ENCODE measurements at regions not wholly inside any gene's neighbourhood (a gene's known extent, or its start where the extent isn't known, plus 50 kb on each side); places are given as distances from the start of the nearest gene placed in this dataset.

DNA sequence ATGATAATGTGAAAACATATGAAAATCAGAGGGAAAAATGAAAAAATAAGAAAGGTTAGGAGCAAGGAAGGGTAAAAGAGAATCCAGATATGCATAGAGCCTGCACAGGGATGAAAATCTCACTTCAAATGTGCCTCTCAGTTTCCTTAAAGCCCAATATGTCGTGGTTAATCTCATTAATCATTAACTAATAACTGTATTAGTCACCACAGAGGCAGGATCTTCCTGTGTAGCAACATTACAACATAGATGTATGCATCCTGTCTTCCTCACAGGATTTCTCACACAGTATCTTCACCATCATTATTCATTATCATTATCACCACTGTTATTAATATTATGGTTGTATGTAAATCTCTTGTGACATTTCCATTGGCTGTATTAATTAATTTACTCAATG, 361.2 kb upstream of the SOX11 start:
- H3K4me3 ChIP-seq (replicated peaks in 1 of 3), result no peak overlapping the region
- intact Hi-C loops (cut with DNase I), result no loop called here
- H3K27ac ChIP-seq, result no peak overlapping the region
- H3K36me3 ChIP-seq, result no peaks in the 10 kb centered on the region
- WGBS, 2 donors, result 59 to 75% methylated on average over 1 of the region's 1 CpG
- H3K4me1 ChIP-seq, result no peaks in the 10 kb centered on the region
- no peaks in the 10 kb centered on the region for H3K9me3 ChIP-seq
- no peak for TF ChIP-seq POLR2A (IDR thresholded peaks at IDR 0.05)
- TF ChIP-seq, protein P1, sequence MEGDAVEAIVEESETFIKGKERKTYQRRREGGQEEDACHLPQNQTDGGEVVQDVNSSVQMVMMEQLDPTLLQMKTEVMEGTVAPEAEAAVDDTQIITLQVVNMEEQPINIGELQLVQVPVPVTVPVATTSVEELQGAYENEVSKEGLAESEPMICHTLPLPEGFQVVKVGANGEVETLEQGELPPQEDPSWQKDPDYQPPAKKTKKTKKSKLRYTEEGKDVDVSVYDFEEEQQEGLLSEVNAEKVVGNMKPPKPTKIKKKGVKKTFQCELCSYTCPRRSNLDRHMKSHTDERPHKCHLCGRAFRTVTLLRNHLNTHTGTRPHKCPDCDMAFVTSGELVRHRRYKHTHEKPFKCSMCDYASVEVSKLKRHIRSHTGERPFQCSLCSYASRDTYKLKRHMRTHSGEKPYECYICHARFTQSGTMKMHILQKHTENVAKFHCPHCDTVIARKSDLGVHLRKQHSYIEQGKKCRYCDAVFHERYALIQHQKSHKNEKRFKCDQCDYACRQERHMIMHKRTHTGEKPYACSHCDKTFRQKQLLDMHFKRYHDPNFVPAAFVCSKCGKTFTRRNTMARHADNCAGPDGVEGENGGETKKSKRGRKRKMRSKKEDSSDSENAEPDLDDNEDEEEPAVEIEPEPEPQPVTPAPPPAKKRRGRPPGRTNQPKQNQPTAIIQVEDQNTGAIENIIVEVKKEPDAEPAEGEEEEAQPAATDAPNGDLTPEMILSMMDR (IDR thresholded peaks at IDR 0.05), result no peak
- H3K27me3 ChIP-seq, result no peaks in the 10 kb centered on the region
- no peak for DNase-seq

DNA sequence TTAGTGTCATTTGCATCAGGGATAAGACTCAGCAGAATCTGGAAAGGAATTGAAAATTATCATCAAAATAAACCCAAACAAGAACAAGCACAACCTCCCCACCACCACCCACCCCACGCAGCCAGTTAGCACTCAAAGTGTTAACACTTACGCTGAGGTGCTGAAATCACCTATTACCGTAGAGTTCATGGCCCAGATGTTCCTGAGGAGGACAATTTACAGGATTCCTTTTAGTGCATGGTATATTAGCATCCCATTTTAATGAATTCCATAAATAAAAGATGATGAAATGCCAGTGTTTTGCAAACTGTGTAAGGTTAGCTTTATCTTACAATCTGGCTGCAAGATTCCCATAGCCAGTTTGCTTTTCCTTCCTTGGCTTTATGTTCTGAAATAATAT, 359.3 kb upstream of the SOX11 start:
- H3K36me3 ChIP-seq, result no peaks in the 10 kb centered on the region
- H3K4me1 ChIP-seq, result no peaks in the 10 kb centered on the region
- no peak overlapping the region for H3K27ac ChIP-seq
- TF ChIP-seq, protein P1 (IDR thresholded peaks at IDR 0.05), result no peak
- no peak for TF ChIP-seq POLR2A (IDR thresholded peaks at IDR 0.05)
- DNase-seq, result no peak
- H3K4me3 ChIP-seq (replicated peaks in 1 of 3), result no peak overlapping the region
- no peaks in the 10 kb centered on the region for H3K9me3 ChIP-seq
- 85 to 89% methylated on average over 3 of the region's 3 CpGs for WGBS, 2 donors
- intact Hi-C loops (cut with DNase I), result no loop called here
- H3K27me3 ChIP-seq, result no peaks in the 10 kb centered on the region

DNA sequence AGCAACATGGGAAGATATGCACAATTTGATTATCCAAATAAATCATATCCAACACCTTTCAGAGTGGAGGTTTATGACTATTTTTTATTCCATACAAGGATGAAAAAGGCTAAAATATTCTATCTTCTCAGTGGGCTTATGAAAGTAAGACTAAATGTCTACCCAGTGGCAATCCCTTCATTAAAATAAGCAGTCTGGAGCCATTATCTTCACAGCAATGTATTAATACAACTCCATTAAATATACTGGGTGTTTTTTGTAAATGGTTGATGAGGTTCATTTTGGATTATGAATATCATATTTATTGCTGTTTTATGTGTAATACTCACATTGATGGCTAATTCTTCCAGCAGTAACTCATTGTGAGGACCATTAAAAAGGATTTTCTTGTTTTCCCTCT, 352.7 kb upstream of the SOX11 start:
- Histone ChIP-seq H3K4me1 (no peaks in the 10 kb centered on the region), H3K4me3 (replicated peaks in 1 of 3) (no peak overlapping the region), H3K27me3 (no peaks in the 10 kb centered on the region), H3K27ac (no peak overlapping the region), H3K36me3 (no peaks in the 10 kb centered on the region), H3K9me3 (no peaks in the 10 kb centered on the region)
- no peak for DNase-seq
- intact Hi-C loops (cut with DNase I), result no loop called here
- TF ChIP-seq, protein P1 (IDR thresholded peaks at IDR 0.05), result no peak
- no peak for TF ChIP-seq POLR2A (IDR thresholded peaks at IDR 0.05)

DNA sequence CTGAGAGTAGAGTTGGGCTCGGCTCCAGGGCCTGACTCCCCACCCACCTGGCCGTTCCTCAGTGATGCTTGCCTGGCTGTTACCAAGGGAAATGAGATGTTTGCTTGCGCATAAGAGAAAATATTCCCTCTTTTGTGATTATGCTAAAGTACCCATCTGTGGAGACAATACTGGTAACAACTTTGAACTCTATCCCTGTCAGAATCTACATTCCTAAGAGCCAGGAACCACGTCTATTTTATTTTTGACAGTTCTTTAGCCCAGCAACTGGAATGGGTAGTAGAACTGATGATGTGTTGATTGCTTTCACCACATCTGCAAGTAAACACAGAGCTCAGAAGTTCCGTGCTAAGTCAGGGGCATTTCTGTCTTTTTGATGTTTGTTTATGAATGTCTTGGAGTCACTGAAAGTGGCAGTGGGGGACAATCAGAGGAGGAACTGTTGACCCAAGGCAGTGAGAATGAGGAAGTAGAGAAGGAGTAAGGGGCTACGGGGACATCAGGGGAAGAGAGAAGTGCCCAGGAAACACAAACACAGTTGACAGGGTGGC, 348.3 kb upstream of the SOX11 start:
- no peaks in the 10 kb centered on the region for H3K9me3 ChIP-seq
- WGBS, 2 donors, result 75 to 81% methylated on average over 6 of the region's 6 CpGs
- TF ChIP-seq POLR2A (IDR thresholded peaks at IDR 0.05), result no peak
- TF ChIP-seq, protein P1 (IDR thresholded peaks at IDR 0.05), result no peak
- intact Hi-C loops (cut with DNase I), result no loop called here
- no peak overlapping the region for H3K4me3 ChIP-seq (replicated peaks in 1 of 3)
- H3K27me3 ChIP-seq, result no peaks in the 10 kb centered on the region
- no peak overlapping the region for H3K27ac ChIP-seq
- H3K4me1 ChIP-seq, result no peaks in the 10 kb centered on the region
- no peak for DNase-seq
- no peaks in the 10 kb centered on the region for H3K36me3 ChIP-seq

DNA sequence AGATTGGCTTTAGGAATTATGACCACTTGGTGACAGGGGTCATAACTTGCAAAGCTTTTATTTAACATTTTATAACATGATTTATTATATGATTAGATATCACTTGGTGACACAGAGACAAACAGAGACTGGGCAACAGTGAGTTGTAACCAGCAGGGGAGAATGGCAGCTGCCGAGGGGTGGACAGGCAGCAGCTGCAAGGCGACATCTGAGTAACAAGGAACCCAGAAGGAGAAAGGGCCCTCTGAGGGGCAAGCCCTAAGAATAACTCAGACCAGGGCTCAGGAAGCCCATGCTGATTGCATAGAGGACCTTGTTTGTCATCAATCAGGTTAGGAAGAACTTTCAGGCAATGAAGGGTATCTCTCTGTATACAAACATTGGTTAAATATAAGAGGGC, 339.9 kb upstream of the SOX11 start:
- H3K27ac ChIP-seq, result no peak overlapping the region
- no peak overlapping the region for H3K4me3 ChIP-seq (replicated peaks in 1 of 3)
- H3K36me3 ChIP-seq, result no peaks in the 10 kb centered on the region
- H3K9me3 ChIP-seq, result no peaks in the 10 kb centered on the region
- DNase-seq, result no peak
- no peaks in the 10 kb centered on the region for H3K4me1 ChIP-seq
- TF ChIP-seq, protein P1 (IDR thresholded peaks at IDR 0.05), result no peak
- no peak for TF ChIP-seq POLR2A (IDR thresholded peaks at IDR 0.05)
- intact Hi-C loops (cut with DNase I), result no loop called here
- 88 to 100% methylated on average over 2 of the region's 2 CpGs for WGBS, 2 donors
- H3K27me3 ChIP-seq, result no peaks in the 10 kb centered on the region

Measured in thyroid gland (tissue), 4 donors.